GM12878 (cell line): ENCODE measurements at regions not wholly inside any gene's neighbourhood (a gene's known extent, or its start where the extent isn't known, plus 50 kb on each side); places are given as distances from the start of the nearest gene placed in this dataset.

Experiments used
- ASH2L ChIP-seq: fragments of 300-600, 200-600 bp; sonication (generic); IDR thresholded peaks from 2 replicates; pipeline ENCODE4 v1.6.1; 2017; ENCODE audit warnings: low read depth, mild to moderate bottlenecking, borderline replicate concordance
- CHD1 ChIP-seq: IDR thresholded peaks from 2 replicates; pipeline ENCODE4 v1.6.1; 2012; ENCODE audit warnings: low read depth, low read length, improper control_type of control experiment
- E4F1 ChIP-seq: fragments of 450-650 bp; IDR thresholded peaks from 2 replicates; pipeline ENCODE4 v1.6.1; 2018; ENCODE audit warnings: borderline replicate concordance, mild to moderate bottlenecking; ENCODE audit not compliant: partially characterized antibody
- ESRRA ChIP-seq: IDR thresholded peaks from 2 replicates; pipeline ENCODE4 v1.6.1; 2012; ENCODE audit warnings: mild to moderate bottlenecking, low read length, improper control_type of control experiment
- IRF5 ChIP-seq: fragments of 450-650 bp; IDR thresholded peaks from 2 replicates; pipeline ENCODE4 v1.6.1; 2017; ENCODE audit warnings: borderline replicate concordance
- NBN ChIP-seq: fragments of 450-650 bp; IDR thresholded peaks from 2 replicates; pipeline ENCODE4 v1.6.1; 2016
- NKRF ChIP-seq: fragments of 450-650 bp; conservative IDR thresholded peaks from 2 replicates; pipeline ENCODE4 v1.6.1; 2017; ENCODE audit warnings: mild to moderate bottlenecking, moderate library complexity
- RELA ChIP-seq: fragments of 450-650 bp; IDR thresholded peaks from 2 replicates; pipeline ENCODE4 v1.8.0; 2014; ENCODE audit warnings: borderline replicate concordance; ENCODE audit not compliant: partially characterized antibody
- RUNX3 ChIP-seq: IDR thresholded peaks from 2 replicates; pipeline ENCODE4 v1.6.1; 2012; ENCODE audit warnings: low read length, inconsistent platforms
- SIX5 ChIP-seq: IDR thresholded peaks from 2 replicates; pipeline ENCODE4 v1.6.1; 2011; ENCODE audit warnings: mild to moderate bottlenecking, low read depth, low read length, moderate library complexity; ENCODE audit not compliant: severe bottlenecking
- YBX1 ChIP-seq: fragments of 450-650 bp; IDR thresholded peaks from 2 replicates; pipeline ENCODE4 v1.6.1; 2016; ENCODE audit warnings: antibody characterized with exemption

GRCh38 chr6:22102671-22103070 is 194.2 kb downstream of the PRL start (continued):
- TF ChIP-seq YBX1 (no peak), NKRF (no peak), ASH2L (no peak), E4F1 (no peak), NBN (peak; percentile 71), RUNX3 (peak; percentile 96), ESRRA (no peak), IRF5 (no peak), CHD1 (no peak), SIX5 (no peak), RELA (no peak)
